Neural cell (in vitro differentiated cells): ENCODE measurements at regions not wholly inside any gene's neighbourhood (a gene's known extent, or its start where the extent isn't known, plus 50 kb on each side); places are given as distances from the start of the nearest gene placed in this dataset.

Source experiments
- H2AFZ ChIP-seq: fragments of 200-600, 300-800 bp; sonication (generic), shearing (Covaris generic); 2 replicates; pipeline ENCODE4 v1.6.0; 2014; ENCODE audit warnings: low read depth, mild to moderate bottlenecking, antibody characterized with exemption, low read length, moderate library complexity
- H3F3A ChIP-seq: fragments of 200-600 bp; shearing (Covaris generic); 2 replicates; pipeline ENCODE4 v1.6.1; 2016; ENCODE audit warnings: mild to moderate bottlenecking, moderate library complexity, mixed read lengths, antibody characterized with exemption, low read length; ENCODE audit not compliant: insufficient read depth, poor library complexity, severe bottlenecking
- H3K27ac ChIP-seq: fragments of 200-600, 300-800 bp; sonication (generic), shearing (Covaris generic); 2 replicates; pipeline ENCODE4 v1.5.1; 2014; ENCODE audit warnings: mild to moderate bottlenecking, low read length, moderate library complexity
- H3K27me3 ChIP-seq: fragments of 300-800, 200-600 bp; sonication (generic), shearing (Covaris generic); 2 replicates; pipeline ENCODE4 v1.6.0; 2014; ENCODE audit warnings: mild to moderate bottlenecking, low read depth, low read length, moderate library complexity; ENCODE audit not compliant: insufficient read depth
- H3K36me3 ChIP-seq: fragments of 300-800, 200-600 bp; sonication (generic), shearing (Covaris generic); 2 replicates; pipeline ENCODE4 v1.5.1; 2014; ENCODE audit warnings: mild to moderate bottlenecking, antibody characterized with exemption, low read length, moderate library complexity; ENCODE audit not compliant: insufficient read depth
- H3K4me2 ChIP-seq: fragments of 300-800, 200-600 bp; sonication (generic), shearing (Covaris generic); 2 replicates; pipeline ENCODE4 v1.6.0; 2014; ENCODE audit warnings: mild to moderate bottlenecking, low read length
- H3K4me3 ChIP-seq: fragments of 300-800, 200-600 bp; sonication (generic), shearing (Covaris generic); 2 replicates; pipeline ENCODE4 v1.5.1; 2014; ENCODE audit warnings: mild to moderate bottlenecking, low read length, moderate library complexity
- H3K79me2 ChIP-seq: fragments of 200-600 bp; shearing (Covaris generic); replicated peaks from 2 replicates; pipeline ENCODE4 v1.6.0; 2014; ENCODE audit warnings: mild to moderate bottlenecking, low read length, moderate library complexity; ENCODE audit not compliant: insufficient read depth
- H3K9ac ChIP-seq: fragments of 300-800, 200-600 bp; sonication (generic), shearing (Covaris generic); 2 replicates; pipeline ENCODE4 v1.6.1; 2016; ENCODE audit warnings: mild to moderate bottlenecking, low read length, mixed read lengths
- H3K9me2 ChIP-seq: fragments of 200-600 bp; shearing (Covaris generic); 2 replicates; pipeline ENCODE4 v1.6.1; 2016; ENCODE audit warnings: mild to moderate bottlenecking, low read length, mixed read lengths; ENCODE audit not compliant: insufficient read depth
- H3K9me3 ChIP-seq: fragments of 200-600, 300-800 bp; sonication (generic), shearing (Covaris generic); 2 replicates; pipeline ENCODE4 v1.6.1; 2016; ENCODE audit warnings: mild to moderate bottlenecking, mixed run types, low read length, moderate library complexity, mixed read lengths
- H4K20me1 ChIP-seq: fragments of 200-600 bp; shearing (Covaris generic); 2 replicates; pipeline ENCODE4 v1.6.1; 2016; ENCODE audit warnings: mild to moderate bottlenecking, mixed run types; ENCODE audit not compliant: insufficient read depth
- CTCF ChIP-seq: fragments of 450-650 bp; IDR thresholded peaks from 2 replicates; pipeline ENCODE4 v1.5.1; 2014; ENCODE audit warnings: antibody characterized with exemption, mild to moderate bottlenecking, moderate library complexity; ENCODE audit not compliant: poor library complexity, severe bottlenecking
- EP300 ChIP-seq: fragments of 450-650 bp; conservative IDR thresholded peaks from 2 replicates; pipeline ENCODE4 v1.6.1; 2014; ENCODE audit warnings: antibody characterized with exemption, mild to moderate bottlenecking, moderate library complexity; ENCODE audit not compliant: poor library complexity, severe bottlenecking
- EZH2 ChIP-seq: fragments of 200-600, 300-800 bp; shearing (Covaris generic), sonication (generic); IDR thresholded peaks from 2 replicates; pipeline ENCODE4 v1.6.1; 2014; ENCODE audit warnings: antibody characterized with exemption, low read length, borderline replicate concordance, mild to moderate bottlenecking; ENCODE audit not compliant: insufficient read depth, poor library complexity, severe bottlenecking
- MXI1 ChIP-seq: fragments of 450-650 bp; conservative IDR thresholded peaks from 2 replicates; pipeline ENCODE4 v1.6.1; 2014; ENCODE audit warnings: antibody characterized with exemption, mild to moderate bottlenecking; ENCODE audit not compliant: poor library complexity, severe bottlenecking
- POLR2AphosphoS5 ChIP-seq: IDR thresholded peaks from 2 replicates; pipeline ENCODE4 v1.6.1; 2012
- RAD21 ChIP-seq: fragments of 450-650 bp; conservative IDR thresholded peaks from 2 replicates; pipeline ENCODE4 v1.6.1; 2014; ENCODE audit warnings: antibody characterized with exemption, mild to moderate bottlenecking, moderate library complexity
- REST ChIP-seq: IDR thresholded peaks from 2 replicates; pipeline ENCODE4 v1.6.1; 2012; ENCODE audit warnings: borderline replicate concordance
- SMC3 ChIP-seq: fragments of 450-650 bp; conservative IDR thresholded peaks from 2 replicates; pipeline ENCODE4 v1.6.1; 2014; ENCODE audit warnings: antibody characterized with exemption, mild to moderate bottlenecking, moderate library complexity; ENCODE audit not compliant: poor library complexity
- TAF1 ChIP-seq: IDR thresholded peaks from 2 replicates; pipeline ENCODE4 v1.6.1; 2012; ENCODE audit warnings: low read depth

- Histone ChIP-seq H3K9me2 (no peaks in the 10 kb centered on the region), H4K20me1 (no peaks in the 10 kb centered on the region), H3K27ac (no peak overlapping the region), H3K9ac (no peak overlapping the region), H3K36me3 (no peaks in the 10 kb centered on the region), H3K4me3 (no peak overlapping the region), H2AFZ (no peak overlapping the region), H3K27me3 (no peaks in the 10 kb centered on the region), H3K9me3 (no peaks in the 10 kb centered on the region), H3F3A (no peaks in the 10 kb centered on the region), H3K79me2 (no peaks in the 10 kb centered on the region), H3K4me2 (no peak overlapping the region)
- TF ChIP-seq EP300: no peak
- TF ChIP-seq MXI1: no peak
- no peak for TF ChIP-seq SMC3
- no peak for TF ChIP-seq TAF1
- no peak for TF ChIP-seq RAD21
- TF ChIP-seq POLR2AphosphoS5: no peak
- TF ChIP-seq CTCF: no peak
- TF ChIP-seq REST: no peak
- no peak for TF ChIP-seq EZH2
Measured at GRCh38 chr2:12882393-12882792, 165.7 kb downstream of the TRIB2 start.

DNA sequence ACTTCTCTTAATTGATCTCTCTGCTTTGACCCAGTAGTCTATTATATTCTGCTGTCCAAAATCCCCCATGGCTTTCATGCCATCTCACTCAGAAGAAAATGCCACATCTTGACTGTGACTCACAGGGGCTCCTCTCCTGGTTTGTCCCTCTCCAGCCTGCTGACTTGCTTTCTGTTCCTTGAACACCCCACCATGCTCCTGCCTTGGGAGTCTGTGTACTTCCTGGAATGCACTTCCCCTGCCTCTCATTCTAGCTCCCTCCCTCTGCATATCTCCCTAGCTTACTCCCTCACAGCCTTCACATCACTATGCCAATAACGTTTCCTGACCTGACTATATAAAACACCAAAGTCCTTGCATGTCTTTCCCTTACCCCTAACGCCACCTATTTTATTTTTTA, 167.2 kb downstream of the TRIB2 start:
- Histone ChIP-seq H3K4me3 (no peak overlapping the region), H3K4me2 (no peak overlapping the region), H3K27me3 (no peaks in the 10 kb centered on the region), H3K9ac (no peak overlapping the region), H3K36me3 (no peaks in the 10 kb centered on the region), H3K79me2 (no peaks in the 10 kb centered on the region), H3K27ac (no peak overlapping the region), H3K9me2 (no peaks in the 10 kb centered on the region), H3K9me3 (no peaks in the 10 kb centered on the region), H4K20me1 (no peaks in the 10 kb centered on the region), H2AFZ (no peak overlapping the region), H3F3A (no peaks in the 10 kb centered on the region)
- TF ChIP-seq POLR2AphosphoS5: no peak
- no peak for TF ChIP-seq REST
- TF ChIP-seq MXI1: no peak
- no peak for TF ChIP-seq EZH2
